ENCODE measurements at regions not wholly inside any gene's neighbourhood (a gene's known extent, or its start where the extent isn't known, plus 50 kb on each side); places are given as distances from the start of the nearest gene placed in this dataset.

GRCh38 chr14:28375295-28375694 lies 391.3 kb upstream of the FOXG1 start:
- Histone ChIP-seq H3K27me3 (ENCODE audit: control insufficient read depth, extremely low read depth, insufficient read depth, low read length) (no peaks in the 10 kb centered on the region), H3K4me3 (ENCODE audit: control insufficient read depth in 2 of 3, extremely low read depth in 1 of 3, insufficient read depth in 2 of 3, low read depth in 1 of 3, low read length in 3 of 3) (no peak overlapping the region), H3K36me3 (ENCODE audit: control insufficient read depth in 2 of 2, extremely low read depth in 1 of 2, insufficient read depth in 2 of 2, low read length in 2 of 2) (no peaks in the 10 kb centered on the region), H3K79me2 (ENCODE audit: control insufficient read depth, insufficient read depth, low read length) (no peaks in the 10 kb centered on the region), H3K9me1 (ENCODE audit: control insufficient read depth, extremely low read depth, insufficient read depth, low read length) (no peaks in the 10 kb centered on the region), H3K4me1 (ENCODE audit: control insufficient read depth, extremely low read depth, insufficient read depth, low read length) (no peaks in the 10 kb centered on the region), H3K27ac (ENCODE audit: control insufficient read depth, insufficient read depth, low read length) (no peak overlapping the region), H3K4me2 (ENCODE audit: control insufficient read depth, extremely low read depth, insufficient read depth, low read depth, low read length) (no peak overlapping the region), H3K9me3 (ENCODE audit: control insufficient read depth, low read depth, low read length) (no peaks in the 10 kb centered on the region), H3K9ac (ENCODE audit: control insufficient read depth, extremely low read depth, insufficient read depth, low read length) (no peak overlapping the region), H4K20me1 (ENCODE audit: control insufficient read depth, extremely low read depth, insufficient read depth, low read length) (no peaks in the 10 kb centered on the region), H2AFZ (ENCODE audit: control insufficient read depth, low read length) (no peak overlapping the region)
- DNase-seq (ENCODE audit: low read depth, low spot score), result no peak
- no peak for FAIRE-seq
- peak; percentile 30 to 49 (median 42) for TF ChIP-seq CTCF (optimal IDR thresholded peaks at IDR 0.05 in 1 of 3, IDR thresholded peaks at IDR 0.05 in 1 of 3, conservative IDR thresholded peaks at IDR 0.05 in 1 of 3; ENCODE audit: extremely low read depth in 1 of 3, insufficient read depth in 2 of 3, low read length in 3 of 3)
- no peak for TF ChIP-seq EZH2 (IDR thresholded peaks at IDR 0.05; ENCODE audit: low read length)
- dilution Hi-C loops (cut with MboI; ENCODE audit: extremely low pct_ligation_motif_present, low sequenced_read_pairs), result no loop called here

GRCh38 chr14:28381656-28382055 lies 384.9 kb upstream of the FOXG1 start:
- Histone ChIP-seq H3K9me3 (ENCODE audit: control insufficient read depth, low read depth, low read length) (no peaks in the 10 kb centered on the region), H3K4me1 (ENCODE audit: control insufficient read depth, extremely low read depth, insufficient read depth, low read length) (peaks cover 11% of the 10 kb centered on the region), H3K4me3 (ENCODE audit: control insufficient read depth in 2 of 3, extremely low read depth in 1 of 3, insufficient read depth in 2 of 3, low read depth in 1 of 3, low read length in 3 of 3) (no peak overlapping the region), H3K27ac (ENCODE audit: control insufficient read depth, insufficient read depth, low read length) (no peak overlapping the region), H3K4me2 (ENCODE audit: control insufficient read depth, extremely low read depth, insufficient read depth, low read depth, low read length) (peak overlapping the region; percentile 10), H3K9ac (ENCODE audit: control insufficient read depth, extremely low read depth, insufficient read depth, low read length) (no peak overlapping the region), H4K20me1 (ENCODE audit: control insufficient read depth, extremely low read depth, insufficient read depth, low read length) (no peaks in the 10 kb centered on the region), H3K9me1 (ENCODE audit: control insufficient read depth, extremely low read depth, insufficient read depth, low read length) (no peaks in the 10 kb centered on the region), H3K36me3 (ENCODE audit: control insufficient read depth in 2 of 2, extremely low read depth in 1 of 2, insufficient read depth in 2 of 2, low read length in 2 of 2) (no peaks in the 10 kb centered on the region), H2AFZ (ENCODE audit: control insufficient read depth, low read length) (peak overlapping the region; percentile 22), H3K27me3 (ENCODE audit: control insufficient read depth, extremely low read depth, insufficient read depth, low read length) (no peaks in the 10 kb centered on the region), H3K79me2 (ENCODE audit: control insufficient read depth, insufficient read depth, low read length) (no peaks in the 10 kb centered on the region)
- FAIRE-seq (no peak), DNase-seq (ENCODE audit: low read depth, low spot score) (no peak)
- TF ChIP-seq EZH2 (IDR thresholded peaks at IDR 0.05; ENCODE audit: low read length) (no peak), CTCF (optimal IDR thresholded peaks at IDR 0.05 in 1 of 3, IDR thresholded peaks at IDR 0.05 in 1 of 3, conservative IDR thresholded peaks at IDR 0.05 in 1 of 3; ENCODE audit: extremely low read depth in 1 of 3, insufficient read depth in 2 of 3, low read length in 3 of 3) (no peak)
- dilution Hi-C loops (cut with MboI; ENCODE audit: extremely low pct_ligation_motif_present, low sequenced_read_pairs), result no loop called here

Measured in keratinocyte (primary cell).